ENCODE measurements at regions not wholly inside any gene's neighbourhood (a gene's known extent, or its start where the extent isn't known, plus 50 kb on each side); places are given as distances from the start of the nearest gene placed in this dataset.
A peak's percentile ranks its signal among the peaks of the same experiment; 100 is the strongest.

DNA sequence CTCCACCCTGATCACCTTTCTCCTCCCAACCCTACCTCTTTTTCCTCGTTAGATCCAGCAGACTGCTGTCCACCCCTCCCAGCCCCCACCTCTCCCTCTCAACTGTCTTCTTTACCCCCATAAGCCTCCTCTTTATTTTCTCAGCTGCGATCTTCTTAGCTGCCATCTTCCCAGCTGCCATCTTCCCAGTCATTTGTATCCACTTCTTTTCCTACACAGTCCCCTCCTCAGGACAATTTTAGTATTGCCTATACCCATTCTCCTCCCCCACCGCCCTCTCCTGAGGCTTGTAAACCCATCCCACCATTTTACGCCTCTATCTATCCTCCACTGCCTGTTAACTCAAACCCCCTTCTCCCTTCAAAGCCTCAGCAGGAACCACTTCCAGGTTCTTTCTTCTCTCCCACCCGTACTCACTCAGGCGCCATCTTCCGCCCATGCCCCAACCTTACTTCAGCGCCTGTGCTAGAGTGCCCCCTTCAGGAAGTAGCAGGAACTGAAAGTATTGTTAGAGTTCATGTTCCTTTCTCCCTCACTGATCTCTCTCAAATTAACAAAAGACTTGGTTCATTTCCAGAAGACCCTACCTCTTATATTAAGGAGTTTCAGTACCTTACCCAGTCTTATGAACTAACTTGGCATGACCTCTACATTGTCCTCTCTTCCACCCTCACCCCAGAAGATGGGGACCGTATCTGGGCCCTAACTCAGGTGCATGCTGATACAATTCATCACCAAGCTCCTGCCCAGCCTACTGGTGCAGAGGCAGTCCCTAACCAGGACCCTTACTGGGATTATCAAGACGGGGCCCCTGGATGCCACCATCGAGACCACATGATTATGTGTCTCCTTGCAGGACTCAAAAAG is 236.0 kb downstream of the ADGRG6 start:
- BruUV-seq (replicated peaks), result no TSS peak
- Histone ChIP-seq H3K9me3 (ENCODE audit: insufficient read depth, low read depth) (peaks cover 3% of the 10 kb centered on the region; the same call in 1 of the 2 replicates), H3K36me3 (ENCODE audit: low read depth) (no peaks in the 10 kb centered on the region), H3K27ac (no peak overlapping the region), H4K20me1 (ENCODE audit: insufficient read depth) (no peaks in the 10 kb centered on the region), H3K27me3 (ENCODE audit: insufficient read depth, low read depth) (no peaks in the 10 kb centered on the region), H3K9me2 (ENCODE audit: insufficient read depth) (no peaks in the 10 kb centered on the region), H3F3A (ENCODE audit: insufficient read depth, low read depth) (no peaks in the 10 kb centered on the region), H3K4me2 (peak overlapping the region; percentile 62), H3K4me3 (peak overlapping the region; percentile 42; the same call in 1 of the 2 replicates), H3K4me1 (replicated peaks; ENCODE audit: insufficient read depth) (no peaks in the 10 kb centered on the region), H3K79me2 (ENCODE audit: low read depth) (no peaks in the 10 kb centered on the region), H2AFZ (peak overlapping the region; percentile 74; the same call in 1 of the 2 replicates)
- peak in 1 of 2 experiments; percentile 29 for DNase-seq
- peak; percentile 80 for TF ChIP-seq CTCF (conservative IDR thresholded peaks at IDR 0.05)
- TF ChIP-seq EZH2 (IDR thresholded peaks at IDR 0.05; ENCODE audit: low read depth), result no peak
- intact Hi-C loops (cut with micrococcal nuclease; ENCODE audit: unreplicated experiment), result loop anchor here (1.0 kb wide), 2 partner anchors 64 to 382 kb away; no protein-coding TSS in a partner anchor
- CTCF ChIA-PET, result interaction anchor here (0.8 kb wide), 1 partner anchor 63 kb away, joined by 7 read pairs; no protein-coding TSS in a partner anchor
- POLR2A ChIA-PET (ENCODE audit: unreplicated experiment), result no interaction called here

GRCh38 chr6:142542704-142543233 is 241.0 kb downstream of the ADGRG6 start:
- intact Hi-C loops (cut with micrococcal nuclease; ENCODE audit: unreplicated experiment), result loop anchor here (10.0 kb wide), 1 partner anchor 128 kb away; no protein-coding TSS in a partner anchor
- TF ChIP-seq EZH2 (IDR thresholded peaks at IDR 0.05; ENCODE audit: low read depth), result no peak
- no peak for TF ChIP-seq CTCF (conservative IDR thresholded peaks at IDR 0.05)
- no peak overlapping the region for H3K4me2 ChIP-seq
- no peaks in the 10 kb centered on the region for H3K9me2 ChIP-seq (ENCODE audit: insufficient read depth)
- no peaks in the 10 kb centered on the region for H3K9me3 ChIP-seq (ENCODE audit: insufficient read depth, low read depth)
- H3K27me3 ChIP-seq (ENCODE audit: insufficient read depth, low read depth), result no peaks in the 10 kb centered on the region
- POLR2A ChIA-PET (ENCODE audit: unreplicated experiment), result interaction anchor here (0.7 kb wide), 1 partner anchor 1133 kb away, joined by 8 read pairs; no protein-coding TSS in a partner anchor
- no peaks in the 10 kb centered on the region for H3K79me2 ChIP-seq (ENCODE audit: low read depth)
- no peaks in the 10 kb centered on the region for H4K20me1 ChIP-seq (ENCODE audit: insufficient read depth)
- CTCF ChIA-PET, result no interaction called here
- TSS peak; percentile 87 for BruUV-seq (replicated peaks)
- no peaks in the 10 kb centered on the region for H3F3A ChIP-seq (ENCODE audit: insufficient read depth, low read depth)
- H3K36me3 ChIP-seq (ENCODE audit: low read depth), result no peaks in the 10 kb centered on the region
- H3K27ac ChIP-seq, result no peak overlapping the region
- H2AFZ ChIP-seq, result no peak overlapping the region
- H3K4me1 ChIP-seq (replicated peaks; ENCODE audit: insufficient read depth), result no peaks in the 10 kb centered on the region
- peak in 1 of 2 experiments; percentile 74 for DNase-seq
- H3K4me3 ChIP-seq, result no peak overlapping the region

- CTCF ChIA-PET, result interaction anchor here (0.6 kb wide), 1 partner anchor 24 kb away, joined by 7 read pairs; no protein-coding TSS in a partner anchor
- no peak for DNase-seq
- Histone ChIP-seq H3K36me3 (ENCODE audit: low read depth) (no peaks in the 10 kb centered on the region), H3K4me2 (no peak overlapping the region), H3K4me1 (replicated peaks; ENCODE audit: insufficient read depth) (no peaks in the 10 kb centered on the region), H3K27ac (no peak overlapping the region), H4K20me1 (ENCODE audit: insufficient read depth) (no peaks in the 10 kb centered on the region), H3K27me3 (ENCODE audit: insufficient read depth, low read depth) (no peaks in the 10 kb centered on the region), H3K9me2 (ENCODE audit: insufficient read depth) (no peaks in the 10 kb centered on the region), H3K9me3 (ENCODE audit: insufficient read depth, low read depth) (no peaks in the 10 kb centered on the region), H3F3A (ENCODE audit: insufficient read depth, low read depth) (no peaks in the 10 kb centered on the region), H2AFZ (no peak overlapping the region), H3K4me3 (no peak overlapping the region), H3K79me2 (ENCODE audit: low read depth) (no peaks in the 10 kb centered on the region)
- intact Hi-C loops (cut with micrococcal nuclease; ENCODE audit: unreplicated experiment), result loop anchor here (10.0 kb wide), 1 partner anchor 129 kb away; no protein-coding TSS in a partner anchor
- TF ChIP-seq EZH2 (IDR thresholded peaks at IDR 0.05; ENCODE audit: low read depth) (no peak), CTCF (conservative IDR thresholded peaks at IDR 0.05) (no peak)
- POLR2A ChIA-PET (ENCODE audit: unreplicated experiment), result no interaction called here
- no TSS peak for BruUV-seq (replicated peaks)
Observed at GRCh38 chr6:142543606-142544005, 241.8 kb downstream of the ADGRG6 start.

All from PC-9 (cell line).